ENCODE measurements at regions not wholly inside any gene's neighbourhood (a gene's known extent, or its start where the extent isn't known, plus 50 kb on each side); places are given as distances from the start of the nearest gene placed in this dataset.

GRCh38 chr6:144581812-144582537 is 296.8 kb downstream of the UTRN start:
- ATAC-seq, result peak; percentile 37

- ATAC-seq, result no peak
Observed at GRCh38 chr6:144582939-144583613, 297.9 kb downstream of the UTRN start.

GRCh38 chr6:144583614-144583954 is 298.4 kb downstream of the UTRN start:
- ATAC-seq, result no peak

- ATAC-seq, result no peak
Observed at GRCh38 chr6:144585217-144585814, 300.2 kb downstream of the UTRN start.

GRCh38 chr6:144586986-144587385 is 301.9 kb downstream of the UTRN start:
- ATAC-seq, result no peak

- no peak for ATAC-seq
Observed at GRCh38 chr6:144588697-144589325, 303.7 kb downstream of the UTRN start.

- ATAC-seq, result peak; percentile 18
Observed at GRCh38 chr6:144590532-144590931, 305.4 kb downstream of the UTRN start.

- no peak for ATAC-seq
Observed at GRCh38 chr6:144593392-144593791, 308.3 kb downstream of the UTRN start.

- ATAC-seq, result no peak
Observed at GRCh38 chr6:144594585-144594984, 309.4 kb downstream of the UTRN start.

GRCh38 chr6:144595266-144595665 is 310.1 kb downstream of the UTRN start:
- no peak for ATAC-seq

GRCh38 chr6:144597511-144597910 is 312.4 kb downstream of the UTRN start:
- ATAC-seq, result no peak

GRCh38 chr6:144599615-144600014 is 314.5 kb downstream of the UTRN start:
- ATAC-seq, result no peak

GRCh38 chr6:144601221-144601620 is 316.1 kb downstream of the UTRN start:
- no peak for ATAC-seq

GRCh38 chr6:144602523-144603180 is 317.5 kb downstream of the UTRN start:
- no peak for ATAC-seq

GRCh38 chr6:144606083-144606482 is 320.9 kb downstream of the UTRN start:
- ATAC-seq, result no peak

GRCh38 chr6:144607998-144608735 is 323.0 kb downstream of the UTRN start:
- ATAC-seq, result no peak

GRCh38 chr6:144612811-144613210 is 327.7 kb downstream of the UTRN start:
- ATAC-seq, result no peak

GRCh38 chr6:144613859-144614258 is 328.7 kb downstream of the UTRN start:
- ATAC-seq, result no peak

- no peak for ATAC-seq
Observed at GRCh38 chr6:144615870-144616269, 330.7 kb downstream of the UTRN start.

GRCh38 chr6:144617191-144617590 is 332.1 kb downstream of the UTRN start:
- ATAC-seq, result no peak

GRCh38 chr6:144617708-144618107 is 332.6 kb downstream of the UTRN start:
- no peak for ATAC-seq

GRCh38 chr6:144619966-144620365 is 334.8 kb downstream of the UTRN start:
- no peak for ATAC-seq
